Cerebellar cortex (tissue), 1 donor: ENCODE measurements at regions not wholly inside any gene's neighbourhood (a gene's known extent, or its start where the extent isn't known, plus 50 kb on each side); places are given as distances from the start of the nearest gene placed in this dataset.

Experiments used
- DNase-seq: peaks from one replicate; pipeline ENCODE4 v3.0.0-alpha.2; 2015; ENCODE audit warnings: low spot score

DNA sequence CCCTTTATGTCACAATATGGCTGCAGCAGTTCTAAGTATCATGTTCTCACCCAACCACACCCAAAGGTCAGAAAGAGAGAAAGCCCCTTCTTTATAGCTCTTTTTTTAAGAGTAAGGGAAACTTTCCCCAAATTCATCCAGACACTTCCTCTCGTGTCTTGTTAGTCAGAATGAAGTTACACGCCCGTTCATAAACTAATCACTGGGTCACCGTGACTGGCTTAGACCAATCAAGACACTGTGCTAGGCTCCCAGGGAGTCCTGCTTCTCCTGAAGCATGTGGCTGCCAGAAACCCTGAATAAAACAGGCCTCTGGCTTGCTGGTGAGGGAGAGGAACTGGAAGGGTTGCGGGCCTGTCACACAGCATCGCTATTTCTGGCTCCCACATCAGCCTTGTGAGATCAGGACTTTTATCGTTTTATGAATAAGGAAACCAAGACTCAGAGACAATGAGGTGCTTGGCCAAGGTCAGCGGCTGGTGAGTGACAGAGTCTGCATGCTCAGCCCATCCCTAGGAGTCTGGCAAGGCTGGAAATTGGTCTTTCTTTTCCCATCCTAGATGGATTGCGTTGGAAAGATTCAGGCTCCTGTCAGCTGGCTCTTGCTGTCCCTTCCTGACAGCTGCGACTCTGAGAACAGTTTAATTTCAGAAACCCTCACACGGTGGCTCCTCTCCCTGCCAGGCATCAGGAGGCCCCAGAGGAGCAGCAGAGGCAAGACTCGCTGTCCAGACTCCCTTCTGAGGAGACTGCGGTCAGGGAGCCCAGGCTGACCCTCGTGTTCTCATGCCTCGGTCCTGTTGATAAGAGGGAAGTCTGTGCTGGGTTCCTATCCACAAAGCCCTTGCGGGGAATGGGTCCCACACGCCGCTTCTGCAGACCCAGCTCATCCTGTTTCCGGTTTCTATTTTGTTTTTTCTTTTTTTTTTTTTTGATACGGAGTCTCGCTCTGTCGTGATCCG is 104.5 kb upstream of the TAF1B start:
- peak; percentile 35 for DNase-seq

GRCh38 chr2:9739531-9739964 is 103.7 kb upstream of the TAF1B start:
- no peak for DNase-seq

DNA sequence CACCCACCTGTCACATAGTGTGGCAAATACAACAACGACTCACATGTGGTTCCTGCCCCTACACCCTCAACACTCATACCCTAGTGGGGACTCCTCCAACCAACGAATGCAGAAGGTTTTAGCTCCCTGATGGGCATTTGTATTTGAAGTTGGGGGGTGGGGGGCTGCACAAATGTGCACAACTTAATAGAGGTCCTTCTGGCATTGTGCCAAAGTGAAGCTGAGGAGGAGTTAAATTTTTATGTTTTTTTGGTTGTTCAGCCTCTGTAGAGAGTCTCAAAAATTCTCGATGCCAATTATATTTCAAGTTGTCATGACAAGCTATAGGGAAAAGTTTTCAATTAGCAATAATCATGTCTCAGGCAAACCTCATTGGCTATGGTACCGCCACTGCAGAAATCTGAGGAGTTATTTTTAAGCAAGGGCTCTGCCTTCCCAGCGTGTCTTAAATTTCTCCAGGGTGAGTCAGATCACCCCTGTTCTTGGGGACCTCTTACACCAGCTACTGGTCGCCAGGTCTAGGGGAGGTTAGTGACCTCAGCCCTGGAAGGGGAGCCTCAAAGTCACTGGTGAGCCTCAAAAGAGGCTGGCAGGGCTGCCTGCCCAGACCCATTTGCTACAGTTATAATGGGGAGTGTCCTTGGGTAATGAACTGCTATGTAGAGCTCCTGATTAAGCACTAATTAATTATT is 102.7 kb upstream of the TAF1B start:
- no peak for DNase-seq

DNA sequence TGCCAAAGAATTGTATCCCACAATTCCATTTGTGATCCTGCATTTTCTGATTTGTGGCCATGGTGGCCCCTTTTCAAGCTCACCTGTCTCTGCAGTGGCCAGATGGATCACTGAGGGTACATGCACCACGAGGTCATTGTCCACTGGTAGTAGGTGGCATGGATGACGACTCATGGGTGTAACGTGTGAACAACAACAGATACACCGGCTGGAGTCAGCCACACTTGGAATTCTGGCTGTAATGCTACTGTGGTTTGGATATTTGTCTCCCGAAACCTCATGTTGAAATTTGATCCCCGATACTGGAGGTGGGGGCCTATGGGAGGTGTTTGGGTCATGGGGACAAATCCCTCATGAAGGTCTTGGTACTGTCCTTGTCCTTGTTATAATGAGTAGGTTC is 102.2 kb upstream of the TAF1B start:
- DNase-seq = no peak

DNA sequence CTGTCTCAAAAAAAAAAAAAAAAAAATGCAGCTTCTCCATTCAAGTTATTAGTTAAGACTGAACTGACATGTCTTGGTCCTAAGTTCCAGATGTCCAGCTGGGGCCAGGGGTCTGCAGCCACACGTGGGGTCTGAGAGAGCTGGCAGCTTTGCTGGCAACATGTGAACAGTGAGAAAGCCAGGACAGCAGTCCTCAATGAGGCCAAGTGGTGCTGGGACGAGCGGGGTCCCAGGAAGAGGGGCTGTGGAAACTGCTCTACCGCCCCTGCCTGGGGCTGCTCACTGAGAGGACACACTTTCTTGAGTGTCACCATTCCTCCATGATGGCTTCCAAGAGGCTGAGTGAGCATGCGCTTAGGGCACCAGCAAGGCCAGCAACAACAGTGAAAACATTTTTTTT is 100.7 kb upstream of the TAF1B start:
- DNase-seq = no peak

DNA sequence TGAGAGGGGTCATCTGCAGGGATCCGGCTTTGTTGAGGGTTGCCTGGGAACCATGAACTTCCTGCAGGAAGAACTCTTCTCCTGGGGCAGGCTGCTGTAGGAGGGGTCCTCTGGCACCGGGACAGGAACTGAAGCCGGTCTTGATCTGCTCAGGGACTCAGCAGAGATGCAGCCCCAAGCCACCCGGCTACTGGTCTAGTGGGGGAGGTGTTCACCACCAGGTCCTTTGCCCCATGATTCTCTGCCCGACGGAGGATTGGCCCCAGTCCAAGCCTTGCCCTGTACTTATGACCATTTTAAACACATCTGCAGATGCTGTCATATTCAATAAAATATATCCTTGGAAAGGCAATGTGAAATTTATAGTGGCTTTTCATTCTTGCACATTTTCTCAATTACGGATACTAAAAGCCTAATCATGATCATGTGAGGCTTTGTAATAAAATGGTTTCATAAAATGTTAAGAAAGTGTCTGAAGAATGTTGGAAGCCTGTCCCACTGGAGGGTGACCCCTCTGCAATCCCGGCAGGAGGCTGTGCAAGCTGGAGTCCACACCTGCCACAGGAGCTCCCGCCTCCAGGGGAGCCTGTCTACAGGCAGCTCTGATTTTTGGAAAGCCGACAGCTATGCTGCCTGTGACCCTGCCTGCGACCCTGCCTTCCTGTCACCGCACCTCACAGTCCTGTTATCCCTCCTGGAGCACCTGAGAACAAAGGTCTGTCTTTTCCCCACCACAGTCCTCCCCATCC is 98.8 kb upstream of the TAF1B start:
- DNase-seq = no peak

DNA sequence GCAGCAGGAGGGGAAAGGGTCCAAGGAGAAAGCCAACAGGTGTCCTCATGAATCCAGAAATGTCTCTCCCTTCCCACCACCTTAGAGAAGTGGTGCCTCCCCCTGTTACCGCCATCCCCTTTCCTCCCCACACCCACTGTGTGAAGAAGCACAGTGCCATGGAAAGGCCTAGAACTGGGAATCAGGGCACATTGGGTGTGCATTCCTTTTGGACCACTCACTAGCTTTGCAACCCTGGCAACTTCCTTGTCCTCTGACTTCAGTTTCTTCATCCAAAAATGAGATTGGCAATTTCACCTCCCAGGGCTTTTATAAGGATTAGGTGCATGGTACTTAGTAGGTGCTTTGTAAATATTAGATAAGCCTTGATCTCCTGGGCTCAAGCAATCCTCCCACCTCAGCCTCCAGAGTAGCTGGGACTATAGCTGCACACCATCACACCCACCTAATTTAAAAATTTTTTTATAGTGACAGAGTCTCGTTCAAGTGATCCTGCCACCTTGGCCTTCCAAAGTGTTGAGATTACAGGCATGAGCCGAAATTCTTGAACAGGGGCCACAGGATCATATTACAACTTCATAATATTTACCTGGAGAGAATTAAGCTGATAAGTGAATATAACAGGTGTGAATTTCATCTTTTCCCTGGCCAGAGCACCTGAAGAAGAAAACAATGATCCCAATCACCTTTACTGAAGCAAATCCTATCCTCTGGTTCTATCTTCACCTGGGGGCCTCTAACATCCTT is 97.9 kb upstream of the TAF1B start:
- DNase-seq = no peak

DNA sequence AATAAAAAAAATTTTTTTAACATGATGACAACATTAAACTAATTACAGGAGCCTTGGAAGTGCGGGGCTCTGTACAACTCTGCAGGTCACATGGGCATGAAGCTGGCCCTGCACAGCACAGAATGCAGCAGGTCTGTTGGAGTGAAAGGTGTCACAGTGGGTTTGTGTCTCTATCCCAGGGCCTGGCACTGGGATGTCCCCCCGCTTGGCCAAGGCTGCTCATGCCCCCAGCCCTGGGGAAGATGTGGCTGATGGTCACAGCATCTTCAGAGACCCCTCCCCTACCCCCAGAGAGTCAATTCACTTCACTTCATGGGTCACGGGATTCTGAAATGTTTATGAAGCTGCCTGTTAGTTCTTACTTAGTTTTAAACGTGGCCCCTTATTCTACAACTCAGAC is 95.9 kb upstream of the TAF1B start:
- DNase-seq = no peak

DNA sequence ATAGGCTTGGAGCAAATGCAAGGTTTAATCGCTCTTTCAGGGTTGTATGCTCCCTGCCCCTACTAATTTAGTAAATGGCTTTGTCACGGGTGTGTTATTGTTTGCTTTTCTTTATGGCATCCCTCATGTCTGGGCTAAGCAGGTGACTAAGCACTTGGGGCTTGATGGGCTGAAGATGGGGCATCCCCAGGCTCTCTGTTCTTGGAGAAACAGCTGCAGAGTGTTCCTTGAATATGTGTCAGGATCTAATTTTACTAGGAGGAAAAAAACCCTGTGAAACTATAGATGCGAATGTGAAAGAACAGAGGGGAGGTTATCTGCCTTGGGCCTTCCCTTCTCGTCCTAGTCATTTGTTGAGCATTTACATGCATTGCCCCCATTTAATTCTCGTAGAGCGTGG is 94.7 kb upstream of the TAF1B start:
- no peak for DNase-seq

DNA sequence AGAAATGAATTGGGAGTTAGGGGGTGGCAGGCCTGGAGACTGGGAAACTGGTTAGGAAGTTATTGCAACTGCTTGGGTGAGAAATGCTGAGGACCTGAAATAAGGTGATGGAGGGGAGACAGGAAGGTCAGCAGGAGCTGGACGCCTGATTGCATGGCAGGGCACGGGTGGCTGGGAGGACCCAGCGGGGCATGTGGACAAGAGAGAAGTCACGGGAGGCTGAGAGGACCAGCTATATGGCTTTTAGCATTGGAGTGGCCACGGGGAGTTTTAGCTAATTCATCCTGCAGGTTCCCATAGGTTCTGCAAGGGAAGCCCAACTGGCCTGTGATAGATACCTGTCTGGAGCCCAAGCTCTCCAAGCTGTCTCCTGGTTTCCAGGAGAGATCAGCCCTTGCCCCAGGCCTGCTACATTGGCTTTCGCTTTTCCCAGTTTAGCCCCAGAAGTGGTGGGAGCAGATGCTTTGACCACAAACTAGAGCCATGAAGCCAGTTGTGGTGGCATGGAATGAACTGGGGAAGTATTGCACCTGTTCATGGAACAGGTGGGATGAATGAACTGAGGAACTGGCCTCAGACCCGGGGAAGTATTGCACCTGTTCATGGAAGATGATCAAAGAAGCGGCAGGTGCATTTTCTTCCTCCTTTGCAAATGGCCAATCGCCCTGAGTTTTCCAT is 93.6 kb upstream of the TAF1B start:
- no peak for DNase-seq

DNA sequence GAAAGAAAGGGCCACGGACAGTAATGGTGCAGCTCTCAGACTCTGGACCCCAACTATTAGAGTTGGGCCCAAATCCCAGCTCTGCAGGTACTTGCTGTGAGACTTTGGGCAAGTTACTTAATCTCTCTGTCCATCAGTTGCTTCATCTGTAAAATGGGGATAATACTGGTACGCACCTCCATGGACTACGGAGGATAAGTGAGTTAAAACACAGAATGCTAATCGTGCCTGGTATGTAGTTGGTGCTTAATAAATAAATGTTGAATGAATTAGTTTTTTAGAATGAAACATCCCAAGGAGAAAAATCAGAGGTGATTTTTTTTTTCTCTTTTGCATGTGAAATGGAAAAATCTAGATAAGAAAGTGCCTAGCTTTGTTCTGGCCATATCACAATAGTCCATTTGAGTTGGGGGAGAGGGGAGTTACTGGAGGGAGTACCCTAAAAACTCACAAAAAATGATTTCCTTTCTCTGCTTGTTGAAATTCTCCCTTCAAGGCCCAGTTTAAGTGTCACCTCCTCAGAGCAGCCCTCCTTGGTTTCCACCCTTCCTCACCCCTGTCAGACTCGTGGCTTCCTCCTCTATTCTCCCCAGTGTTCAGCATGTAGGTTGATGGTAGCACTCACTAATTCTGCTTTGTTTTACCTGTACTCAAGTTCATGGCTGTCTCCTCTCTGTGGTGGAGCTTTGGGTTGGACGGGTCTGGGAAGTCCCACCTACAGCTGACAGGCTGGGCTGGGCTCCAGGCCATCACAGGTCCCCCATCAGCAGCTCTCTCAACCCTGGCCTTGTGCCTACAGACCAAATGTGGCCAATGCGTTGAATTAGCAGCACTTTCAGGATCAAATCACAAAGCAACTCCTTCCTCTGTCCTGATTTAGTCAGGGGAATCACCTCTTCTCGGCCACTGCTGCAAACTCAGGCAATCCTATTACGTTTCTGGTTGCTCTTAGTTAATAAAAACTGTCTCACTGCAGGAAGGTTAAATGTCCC is 92.8 kb upstream of the TAF1B start:
- DNase-seq = no peak

GRCh38 chr2:9751831-9752230 is 91.4 kb upstream of the TAF1B start:
- no peak for DNase-seq

DNA sequence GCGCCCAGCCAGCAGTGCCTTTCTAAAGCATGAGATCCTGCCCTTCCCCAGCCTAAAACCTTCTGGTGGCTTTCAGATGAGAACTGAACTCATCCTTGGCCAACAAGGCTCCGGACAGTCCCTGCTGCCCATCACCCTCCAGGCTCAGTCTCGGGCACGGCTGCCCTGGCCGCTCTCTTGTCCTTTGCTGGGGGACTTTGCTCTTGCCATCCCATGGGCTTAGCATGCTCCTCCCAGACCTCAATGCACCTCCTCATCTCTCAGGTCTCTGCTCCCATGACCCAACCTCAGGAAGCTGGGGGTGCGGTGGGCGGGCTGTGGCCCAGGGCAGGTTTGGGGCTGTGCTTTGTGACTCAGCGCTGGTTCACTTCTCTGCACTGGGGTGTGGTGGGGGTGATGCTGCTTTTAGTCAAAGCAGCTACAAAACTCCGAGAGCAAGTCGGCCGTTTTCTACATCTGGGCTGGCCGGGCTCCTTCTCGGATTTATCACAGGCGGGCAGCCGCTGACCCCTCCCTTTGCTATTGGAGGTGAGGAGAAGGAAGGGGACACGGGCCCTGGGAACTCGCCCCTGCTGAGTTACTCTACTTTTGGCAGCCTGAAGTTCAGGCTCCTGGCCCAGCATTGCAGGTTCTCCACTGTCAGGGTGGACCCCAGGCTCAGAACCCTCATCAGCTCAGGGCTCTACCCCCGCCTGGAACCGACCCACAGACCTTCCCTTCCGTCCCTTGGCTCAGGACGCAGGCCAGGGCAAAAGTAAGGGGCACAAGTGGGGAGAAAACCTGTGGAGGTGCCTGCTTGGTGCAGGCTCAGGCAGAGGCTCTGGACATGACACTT is 90.6 kb upstream of the TAF1B start:
- no peak for DNase-seq

GRCh38 chr2:9753276-9753600 is 90.0 kb upstream of the TAF1B start:
- no peak for DNase-seq

DNA sequence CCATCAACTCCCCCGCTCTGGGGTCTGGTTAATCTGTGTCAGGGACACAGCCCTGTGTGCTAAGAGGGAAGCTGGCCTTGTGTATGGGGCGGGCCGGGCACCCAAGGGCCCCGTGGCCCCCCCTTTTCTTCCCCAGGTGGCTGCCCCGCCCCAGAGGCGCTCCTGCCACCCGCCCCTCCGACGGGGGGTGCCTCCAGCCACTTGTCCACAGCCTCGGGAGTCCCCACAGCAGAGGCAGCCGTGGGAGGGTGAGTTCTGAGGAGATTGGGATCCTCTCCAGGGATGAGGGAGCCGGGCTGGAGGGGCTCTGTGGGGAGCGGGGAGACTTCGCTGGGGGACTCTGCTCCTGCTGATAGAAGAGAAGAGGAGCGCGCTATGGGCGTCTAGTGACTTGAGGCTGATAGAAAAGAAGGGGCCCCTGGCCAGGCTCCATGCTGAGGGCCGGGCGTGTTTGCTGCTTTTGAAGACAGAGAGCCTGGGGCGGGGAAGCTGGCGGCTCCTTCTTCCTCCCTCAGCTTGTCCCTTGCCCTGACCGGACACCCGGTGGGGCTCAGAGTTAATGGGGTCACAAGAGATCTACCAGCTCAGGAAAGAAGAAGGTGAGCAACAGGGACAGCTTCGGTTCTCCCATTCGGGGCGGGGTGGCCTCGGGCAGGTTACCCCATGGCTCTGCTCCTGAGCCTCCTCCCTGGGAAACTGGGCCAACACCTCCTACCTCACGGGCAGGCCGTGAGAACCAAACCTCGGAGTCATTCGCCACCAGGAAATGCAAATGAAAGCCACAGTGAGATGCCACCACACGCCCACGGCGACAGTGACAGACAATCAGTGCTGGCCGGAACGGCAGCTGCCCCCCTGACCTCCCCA is 89.4 kb upstream of the TAF1B start:
- no peak for DNase-seq

DNA sequence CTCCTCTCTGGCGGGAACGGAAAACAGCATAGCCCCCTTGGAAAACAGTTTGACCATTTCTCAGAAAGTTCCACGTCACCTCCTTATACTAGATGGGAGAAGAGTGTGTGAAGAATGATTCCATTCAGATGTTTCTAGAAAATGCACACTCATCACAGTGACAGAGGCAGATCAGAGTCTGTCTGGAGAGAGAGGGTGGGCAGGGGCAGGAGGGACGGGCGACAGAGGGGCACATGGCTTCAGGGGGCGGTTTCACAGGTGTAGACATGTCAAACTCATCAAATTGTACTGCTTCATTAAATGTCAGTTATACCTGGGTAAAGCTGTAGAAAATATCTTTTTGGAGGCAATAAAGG is 88.8 kb upstream of the TAF1B start:
- no peak for DNase-seq

DNA sequence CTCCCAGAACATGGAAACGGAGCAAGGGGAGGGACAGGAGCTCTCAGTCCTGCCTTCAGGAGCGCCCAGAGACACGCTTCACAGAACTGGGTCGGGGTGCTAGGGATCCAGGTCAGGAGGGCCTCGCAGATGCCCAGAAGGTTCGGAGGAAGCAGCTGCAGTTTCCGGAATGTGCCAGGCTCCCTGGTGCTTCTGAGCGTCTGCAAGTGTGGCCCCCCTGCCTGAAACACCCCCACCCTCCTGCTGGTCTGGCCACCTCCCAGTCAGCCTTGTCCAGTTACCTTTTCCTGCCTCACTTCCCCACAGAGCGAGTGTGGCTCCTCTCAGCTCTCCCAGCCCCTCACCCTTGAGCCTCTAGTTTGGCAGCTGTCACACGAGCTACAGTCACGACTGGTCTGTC is 88.3 kb upstream of the TAF1B start:
- no peak for DNase-seq

DNA sequence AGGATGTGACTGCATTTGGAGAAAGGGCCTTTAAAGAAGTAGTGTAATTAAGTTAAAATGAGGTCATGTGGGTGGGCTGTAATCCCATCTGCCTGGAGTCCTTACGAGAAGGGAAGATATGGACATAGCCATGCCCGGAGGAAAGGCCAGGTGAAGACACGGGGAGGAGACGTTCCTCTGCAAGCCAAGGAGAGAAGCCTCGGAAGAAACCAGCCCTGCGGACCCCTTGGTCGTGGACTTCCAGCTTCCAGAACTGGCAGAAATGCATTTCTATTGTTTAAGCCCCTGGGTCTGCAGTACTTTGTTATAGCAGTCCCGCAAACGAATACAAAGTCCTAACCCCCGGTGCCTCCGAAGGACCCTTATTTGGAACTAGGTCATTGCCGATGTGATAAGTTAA is 87.6 kb upstream of the TAF1B start:
- no peak for DNase-seq
